ENCODE measurements at regions not wholly inside any gene's neighbourhood (a gene's known extent, or its start where the extent isn't known, plus 50 kb on each side); places are given as distances from the start of the nearest gene placed in this dataset.

DNA sequence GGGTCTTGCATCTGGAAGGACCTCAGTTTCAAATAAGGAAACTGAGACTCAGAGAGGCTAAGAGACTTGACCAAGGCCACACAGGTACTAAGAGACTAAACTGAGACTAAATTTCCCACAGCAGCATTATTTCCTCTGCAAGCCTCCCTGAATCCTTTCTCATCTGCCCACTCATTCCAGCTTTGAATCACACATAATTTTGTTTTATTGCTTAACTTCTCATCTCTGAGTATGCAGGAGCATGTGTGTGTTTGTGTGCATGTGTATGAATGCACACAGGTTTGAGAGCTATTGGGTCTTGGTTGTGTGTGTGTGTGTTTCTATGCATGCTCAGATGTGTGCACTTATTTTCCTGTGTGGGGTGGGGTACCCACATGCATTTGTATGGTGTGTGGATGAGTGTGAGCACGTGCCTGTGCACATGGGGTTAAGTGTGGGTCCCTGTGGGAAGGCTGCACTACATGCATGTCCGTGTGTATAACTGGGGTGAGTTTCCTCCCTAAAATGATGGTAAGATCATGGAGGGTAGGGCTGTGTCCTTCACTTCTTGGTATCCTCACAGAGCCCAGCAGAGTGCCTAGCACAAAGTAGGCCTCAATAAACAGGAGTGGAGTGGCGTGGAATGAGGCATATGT, 74.4 kb upstream of the ZC3H12A start:
- H3K27ac ChIP-seq, result no peak overlapping the region
- no peak overlapping the region for H3K4me3 ChIP-seq

DNA sequence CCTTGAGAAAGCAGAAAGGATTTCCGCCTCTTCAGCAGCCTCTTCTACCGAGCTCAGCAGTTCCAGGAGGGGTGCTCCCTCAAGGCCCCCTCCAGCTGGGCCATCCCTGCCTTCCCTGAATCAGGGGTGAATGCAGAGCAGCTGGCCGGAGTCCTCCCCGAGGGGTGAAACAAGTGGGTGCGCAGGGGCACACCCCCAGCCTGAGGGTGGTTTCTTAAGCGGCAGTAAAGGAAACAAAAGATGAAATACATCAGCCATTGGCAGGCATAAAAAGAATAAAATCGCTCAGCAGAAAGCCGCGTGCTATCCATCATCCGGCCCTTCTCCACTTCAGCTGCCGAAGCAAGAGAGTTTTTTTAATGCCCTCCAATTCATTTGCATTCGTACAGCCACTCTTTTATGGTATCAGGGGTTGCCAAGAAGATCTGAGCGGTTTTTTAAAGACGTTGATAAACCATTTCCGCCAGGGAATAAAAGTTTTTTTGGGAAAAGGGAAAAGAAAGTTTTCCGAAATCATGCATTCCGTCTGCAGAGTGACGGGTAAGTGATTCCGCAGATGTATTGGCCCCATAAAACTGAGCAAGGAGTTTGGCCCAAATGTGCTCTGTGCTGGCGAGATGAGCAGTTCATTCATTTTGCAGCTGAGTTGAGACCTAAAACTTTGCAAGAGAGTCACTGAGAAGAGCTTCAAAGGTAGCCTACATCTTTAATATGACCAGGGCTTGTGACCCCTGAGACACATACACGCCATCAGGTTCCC, 73.7 kb upstream of the ZC3H12A start:
- H3K27ac ChIP-seq, result no peak overlapping the region
- no peak overlapping the region for H3K4me3 ChIP-seq

DNA sequence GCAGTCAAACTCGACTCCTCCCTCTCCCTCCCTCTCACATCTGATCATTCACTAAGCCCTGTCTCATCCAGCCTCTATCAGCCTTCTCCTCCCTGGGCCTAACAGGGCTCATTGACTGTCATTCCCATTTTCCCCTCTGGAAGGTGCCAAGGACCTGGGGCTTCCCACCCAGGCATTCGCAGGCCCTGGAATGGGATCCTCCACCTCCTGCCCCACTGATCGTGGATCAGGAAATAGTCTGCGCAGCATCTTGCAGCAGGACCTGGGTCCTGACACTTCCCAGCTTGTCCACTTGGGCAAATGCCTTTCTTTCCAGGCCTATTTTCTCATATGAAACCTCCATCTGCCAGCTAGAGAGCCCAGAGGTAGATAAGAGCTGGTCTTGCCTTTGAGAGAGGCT, 71.2 kb upstream of the ZC3H12A start:
- no peak overlapping the region for H3K4me3 ChIP-seq

DNA sequence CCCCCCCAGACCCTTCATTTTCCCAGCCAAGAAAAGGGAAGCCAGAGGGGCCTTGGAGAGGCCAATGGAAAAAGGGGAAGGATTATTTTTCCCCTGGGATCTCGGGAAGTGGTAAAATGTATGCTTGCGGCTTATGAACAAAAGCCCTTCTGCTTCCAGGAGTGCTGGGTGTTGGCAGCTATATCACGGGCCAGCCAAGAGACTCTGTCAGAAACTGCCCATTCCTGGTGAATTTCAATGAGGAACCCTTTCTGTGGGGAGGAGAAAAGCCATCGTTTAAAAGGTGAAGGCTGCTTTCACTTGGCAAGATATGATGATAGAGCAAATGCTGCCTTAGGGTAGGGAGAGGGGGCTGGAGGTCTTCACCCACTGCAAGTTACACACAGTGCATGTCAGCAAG, 69.7 kb upstream of the ZC3H12A start:
- no peak overlapping the region for H3K4me3 ChIP-seq
- no peak overlapping the region for H3K27ac ChIP-seq

More for the DNA sequence above, 71.2 kb upstream of the ZC3H12A start:
- no peak overlapping the region for H3K27ac ChIP-seq

DNA sequence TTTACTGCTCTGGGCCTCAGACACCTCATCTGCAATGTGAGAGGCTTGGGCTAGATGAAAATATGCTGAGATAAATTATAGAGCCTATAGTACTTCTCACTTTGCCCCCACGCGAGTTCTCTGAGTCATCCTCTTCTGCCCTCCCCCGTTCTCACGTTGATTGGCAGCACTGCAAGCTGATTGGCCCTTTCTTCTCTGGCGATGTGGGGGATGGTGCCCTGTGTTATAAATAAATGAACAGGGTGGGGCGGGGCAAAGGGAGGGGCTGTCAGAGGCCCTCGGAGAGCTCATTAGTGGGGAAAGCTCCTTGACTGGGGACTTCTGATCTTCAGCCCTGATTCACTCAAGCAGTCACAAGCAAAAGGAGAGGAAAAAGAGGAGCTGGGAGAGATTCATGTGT, 64.3 kb upstream of the ZC3H12A start:
- H3K27ac ChIP-seq, result no peak overlapping the region

DNA sequence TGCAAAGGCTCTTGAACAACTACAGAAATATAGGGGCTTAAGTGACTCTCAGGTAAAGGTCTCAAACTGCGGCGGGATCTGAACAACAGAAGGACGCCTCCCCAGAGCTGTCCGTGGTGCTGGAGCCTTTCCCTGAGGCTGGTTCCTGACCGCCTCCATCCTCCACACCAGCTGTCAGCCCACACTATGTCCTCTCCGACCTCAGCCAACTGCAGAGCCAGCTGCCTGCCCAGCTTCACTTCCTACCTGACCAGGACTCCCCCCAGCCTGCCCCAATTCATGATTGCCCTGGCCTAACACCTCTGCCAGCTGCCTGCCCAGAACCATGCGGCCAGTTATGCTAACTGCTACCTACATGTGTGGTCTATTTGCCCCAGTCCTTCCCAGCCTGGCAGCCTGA, 63.6 kb upstream of the ZC3H12A start:
- H3K4me3 ChIP-seq, result no peak overlapping the region
- no peak overlapping the region for H3K27ac ChIP-seq

More for the DNA sequence above, 64.3 kb upstream of the ZC3H12A start:
- H3K4me3 ChIP-seq, result no peak overlapping the region

DNA sequence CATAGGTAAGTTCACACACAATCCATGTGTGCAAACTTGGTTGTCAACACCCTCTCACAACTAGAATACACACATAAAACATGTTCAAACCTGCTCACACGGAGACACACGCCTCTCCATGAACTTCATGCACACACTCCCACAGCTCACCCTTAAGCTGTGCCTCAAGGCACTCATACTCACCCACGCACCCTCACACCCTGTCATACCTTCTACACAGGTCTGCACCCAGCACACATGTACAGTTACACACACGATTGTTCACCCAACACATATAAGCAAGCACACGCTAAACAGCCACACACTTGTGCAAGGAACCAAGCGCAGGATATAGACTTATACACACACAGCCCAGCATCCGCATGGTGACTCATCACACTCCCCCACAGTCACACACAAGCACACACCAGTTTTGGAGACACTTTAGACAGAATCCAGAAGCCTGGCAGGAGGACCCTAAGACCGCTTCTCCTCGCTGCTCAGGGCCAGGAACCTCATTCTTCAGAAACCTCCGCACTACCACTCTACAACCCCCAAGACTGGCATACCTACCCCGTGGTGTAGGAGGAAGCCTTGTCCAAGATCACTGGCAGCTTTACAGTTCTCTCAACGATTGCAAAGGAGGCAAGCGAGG, 58.7 kb upstream of the ZC3H12A start:
- Histone ChIP-seq H3K27ac (no peak overlapping the region), H3K4me3 (no peak overlapping the region)

DNA sequence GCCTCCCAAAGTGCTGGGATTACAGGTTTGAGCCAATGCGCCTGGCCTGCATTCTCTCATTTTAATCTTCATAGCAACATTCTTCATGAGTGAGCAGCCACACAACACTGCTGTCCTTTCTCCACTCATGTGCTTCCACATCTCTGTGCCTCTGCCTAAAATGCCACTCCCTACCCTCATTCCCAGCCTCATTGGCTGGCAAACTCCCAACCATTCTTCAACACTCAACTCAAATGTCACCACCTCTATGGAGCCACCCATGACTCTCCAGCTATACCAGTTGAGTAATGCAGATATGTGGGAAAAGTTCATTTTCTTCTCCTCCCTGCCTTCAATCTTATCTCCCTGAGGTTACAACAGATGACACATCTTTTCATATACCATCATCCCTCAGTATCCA, 53.9 kb upstream of the ZC3H12A start:
- H3K27ac ChIP-seq, result no peak overlapping the region
- H3K4me3 ChIP-seq, result no peak overlapping the region

DNA sequence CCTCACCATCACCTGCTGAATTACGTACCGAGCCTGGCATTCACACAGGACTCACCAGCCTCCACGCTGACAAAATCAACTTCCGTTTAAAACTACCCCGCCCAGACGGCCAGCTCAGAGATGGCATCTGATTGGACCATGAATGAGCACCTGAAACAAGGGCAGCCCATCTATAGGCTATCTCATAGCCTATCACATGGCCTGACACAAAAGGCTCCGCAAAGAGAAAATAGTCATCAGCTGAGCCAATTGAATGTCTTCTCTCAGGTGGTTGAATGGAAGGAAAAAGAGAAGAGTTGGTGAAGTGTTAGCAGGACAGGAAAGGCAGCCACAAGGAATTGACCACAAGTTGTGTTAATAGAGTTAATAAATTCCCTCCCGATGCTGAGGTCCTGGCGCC, 50.6 kb upstream of the ZC3H12A start:
- H3K4me3 ChIP-seq, result no peak overlapping the region
- H3K27ac ChIP-seq, result no peak overlapping the region

DNA sequence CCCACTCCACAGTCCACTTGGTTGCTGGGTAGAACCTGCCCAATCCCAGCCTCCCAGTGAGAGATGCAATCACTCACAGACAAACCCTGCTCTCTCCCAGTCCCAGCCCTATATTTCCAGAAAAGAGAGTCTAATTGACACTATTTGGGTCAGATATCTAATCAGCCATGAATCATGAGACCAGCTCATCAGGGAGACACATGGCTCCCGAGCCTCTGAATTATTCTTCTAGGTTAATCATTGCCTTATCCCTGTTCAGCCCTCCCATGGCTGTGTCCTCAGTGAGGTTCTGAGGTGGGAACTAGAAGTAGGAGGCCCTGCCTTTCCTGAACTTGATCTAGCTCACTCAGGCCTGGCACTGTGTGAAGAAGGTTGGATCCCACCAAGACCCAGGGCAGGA, 49.9 kb upstream of the ZC3H12A start:
- H3K27ac ChIP-seq, result no peak overlapping the region

More for the DNA sequence above, 49.9 kb upstream of the ZC3H12A start:
- H3K4me3 ChIP-seq, result no peak overlapping the region
